Central memory CD8-positive, alpha-beta T cell (primary cell): ENCODE measurements at regions not wholly inside any gene's neighbourhood (a gene's known extent, or its start where the extent isn't known, plus 50 kb on each side); places are given as distances from the start of the nearest gene placed in this dataset.

Experiments
- ATAC-seq: fragments of 150-1000 bp; cut with Tn5 transposase; replicated peaks from 2 replicates; pipeline ENCODE4 v1.10.0; 2022; ENCODE audit warnings: mild to moderate bottlenecking, moderate FRiP score, moderate number of reproducible peaks; ENCODE audit not compliant: poor library complexity, severe bottlenecking; ENCODE audit errors: extremely low read depth
- DNase-seq, 2 donors: peaks; one replicate each; pipeline ENCODE4 v3.0.0; 2021; ENCODE audit warnings: low spot score in 2 of 2
- H3K27ac Mint-ChIP-seq: one replicate; pipeline ENCODE4 v1.8.0; 2022; ENCODE audit warnings: low read depth, mild to moderate bottlenecking, moderate library complexity, mixed read lengths
- H3K27me3 Mint-ChIP-seq: one replicate; pipeline ENCODE4 v1.8.0; 2022; ENCODE audit warnings: mixed read lengths
- H3K36me3 Mint-ChIP-seq: one replicate; pipeline ENCODE4 v1.8.0; 2022; ENCODE audit warnings: mild to moderate bottlenecking, moderate library complexity, mixed read lengths; ENCODE audit not compliant: insufficient read depth
- H3K4me1 Mint-ChIP-seq: one replicate; pipeline ENCODE4 v1.8.0; 2022; ENCODE audit warnings: mixed read lengths
- H3K4me3 Mint-ChIP-seq: one replicate; pipeline ENCODE4 v1.8.0; 2022; ENCODE audit warnings: mild to moderate bottlenecking, moderate library complexity, mixed read lengths
- H3K9me3 Mint-ChIP-seq: one replicate; pipeline ENCODE4 v1.8.0; 2022; ENCODE audit warnings: mixed read lengths

DNA sequence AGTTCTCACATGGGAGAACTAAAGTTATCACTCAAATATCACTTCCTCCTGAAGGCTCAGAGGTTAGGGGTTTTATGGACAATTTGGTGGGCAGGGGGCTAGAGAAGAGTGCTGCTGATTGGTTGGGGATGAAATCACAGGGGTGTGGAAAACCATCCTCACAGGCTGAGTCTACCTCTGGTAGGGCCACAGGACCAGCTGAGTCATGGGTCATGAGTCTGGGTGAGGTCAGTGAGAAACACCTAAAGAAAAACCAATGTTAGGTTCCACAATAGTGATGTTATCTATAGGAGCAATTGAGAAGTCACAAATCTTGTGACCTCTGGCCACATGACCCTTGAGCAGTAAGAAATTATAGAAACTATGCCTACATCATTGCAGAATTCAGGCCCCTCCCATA lies 203.3 kb upstream of the TARS1 start:
- no peaks in the 10 kb centered on the region for H3K36me3 Mint-ChIP-seq
- DNase-seq (no peak), ATAC-seq (no peak)
- no peak overlapping the region for H3K4me3 Mint-ChIP-seq
- peaks cover 7% of the 10 kb centered on the region for H3K9me3 Mint-ChIP-seq
- no peaks in the 10 kb centered on the region for H3K27me3 Mint-ChIP-seq
- H3K4me1 Mint-ChIP-seq = no peaks in the 10 kb centered on the region
- H3K27ac Mint-ChIP-seq = no peak overlapping the region

DNA sequence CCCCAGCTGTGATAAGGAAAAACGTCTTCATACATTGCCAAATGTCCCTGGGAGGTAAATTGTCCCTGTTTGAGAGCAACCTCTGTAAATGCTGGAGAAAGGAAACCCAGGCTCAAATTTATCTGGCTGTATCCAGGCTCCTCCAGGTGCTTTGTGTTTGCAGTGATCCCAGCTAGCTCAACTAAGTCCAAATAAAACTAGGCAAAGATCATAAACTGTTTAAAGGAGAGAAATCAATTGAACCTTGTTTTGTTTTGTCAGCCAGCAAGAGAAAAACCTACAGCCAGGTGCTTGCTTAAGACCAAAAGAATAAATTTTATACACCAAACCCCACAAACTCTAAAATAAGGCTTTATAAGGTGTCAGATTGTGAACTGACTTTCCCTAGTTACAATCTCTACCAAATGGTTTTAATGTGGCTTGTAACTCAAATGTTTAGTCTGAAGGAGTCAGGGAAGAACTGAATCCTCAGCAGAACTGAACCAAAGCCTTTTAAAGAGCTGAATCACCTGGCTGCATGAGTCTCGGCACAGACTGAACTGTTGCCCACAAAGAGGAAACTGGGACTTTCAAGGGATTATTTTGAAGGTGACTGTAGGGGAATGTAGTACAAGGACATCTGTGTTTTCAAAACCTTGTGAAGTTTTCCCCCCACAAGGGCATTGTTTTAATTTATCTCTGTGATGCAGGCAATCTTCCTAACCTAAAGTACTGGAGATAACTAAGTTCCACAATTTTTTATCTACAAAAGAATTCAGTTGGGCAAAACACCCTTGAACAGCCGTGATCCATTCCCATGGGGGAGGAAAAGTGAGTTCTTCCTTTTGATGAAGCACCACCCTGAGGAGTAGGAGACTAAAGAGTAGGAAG lies 201.7 kb upstream of the TARS1 start:
- Mint-ChIP-seq H3K27me3 (no peaks in the 10 kb centered on the region), H3K9me3 (peaks cover 7% of the 10 kb centered on the region), H3K4me3 (no peak overlapping the region)

DNA sequence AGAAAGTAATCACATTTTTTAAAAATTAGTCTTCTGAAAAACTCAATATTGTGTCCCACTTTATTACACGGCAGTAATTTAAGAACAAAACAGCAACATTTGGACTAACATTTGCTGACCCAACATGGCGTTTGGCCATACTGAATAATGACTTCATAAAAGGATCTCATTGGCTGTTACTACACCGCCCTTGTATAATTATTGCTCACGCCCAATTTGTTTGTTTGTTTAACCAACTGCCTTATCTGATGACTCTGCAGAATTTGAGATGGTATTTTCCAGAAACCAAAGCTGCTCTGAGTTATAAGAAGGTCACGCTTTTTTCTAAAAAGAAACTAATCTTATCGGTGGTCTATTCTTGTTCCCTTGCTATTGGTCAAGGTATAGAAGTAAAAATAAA lies 200.2 kb upstream of the TARS1 start:
- Mint-ChIP-seq H3K36me3 (no peaks in the 10 kb centered on the region), H3K27ac (no peak overlapping the region), H3K4me3 (no peak overlapping the region), H3K9me3 (peaks cover 7% of the 10 kb centered on the region), H3K4me1 (no peaks in the 10 kb centered on the region), H3K27me3 (no peaks in the 10 kb centered on the region)
- DNase-seq (no peak), ATAC-seq (no peak)

More for the DNA sequence above, 201.7 kb upstream of the TARS1 start:
- H3K4me1 Mint-ChIP-seq = no peaks in the 10 kb centered on the region
- DNase-seq (no peak), ATAC-seq (no peak)
- no peak overlapping the region for H3K27ac Mint-ChIP-seq
- H3K36me3 Mint-ChIP-seq = no peaks in the 10 kb centered on the region

DNA sequence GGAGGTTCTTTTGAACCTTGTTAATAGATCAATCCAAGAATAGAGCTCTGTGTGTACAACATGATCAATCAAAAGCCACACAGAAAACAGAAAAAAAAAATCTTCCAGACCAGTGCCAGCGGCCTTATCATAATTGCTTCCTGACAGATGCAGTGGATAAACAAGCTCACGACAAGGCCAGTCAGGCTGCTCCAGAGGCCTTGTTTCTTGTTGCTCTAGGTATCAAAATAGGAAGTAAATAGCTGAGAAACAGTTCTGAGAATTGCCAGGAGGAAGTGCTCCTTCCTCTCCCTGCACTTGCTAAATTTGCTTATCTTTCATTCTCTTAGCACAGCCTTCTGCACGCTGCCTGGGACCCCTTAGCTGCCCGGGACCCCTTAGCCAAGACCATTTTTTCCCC lies 199.0 kb upstream of the TARS1 start:
- no peaks in the 10 kb centered on the region for H3K27me3 Mint-ChIP-seq
- H3K4me1 Mint-ChIP-seq = no peaks in the 10 kb centered on the region
- no peaks in the 10 kb centered on the region for H3K36me3 Mint-ChIP-seq
- no peak overlapping the region for H3K27ac Mint-ChIP-seq
- no peak overlapping the region for H3K4me3 Mint-ChIP-seq
- ATAC-seq (no peak), DNase-seq (no peak)
- H3K9me3 Mint-ChIP-seq = peaks cover 6% of the 10 kb centered on the region

DNA sequence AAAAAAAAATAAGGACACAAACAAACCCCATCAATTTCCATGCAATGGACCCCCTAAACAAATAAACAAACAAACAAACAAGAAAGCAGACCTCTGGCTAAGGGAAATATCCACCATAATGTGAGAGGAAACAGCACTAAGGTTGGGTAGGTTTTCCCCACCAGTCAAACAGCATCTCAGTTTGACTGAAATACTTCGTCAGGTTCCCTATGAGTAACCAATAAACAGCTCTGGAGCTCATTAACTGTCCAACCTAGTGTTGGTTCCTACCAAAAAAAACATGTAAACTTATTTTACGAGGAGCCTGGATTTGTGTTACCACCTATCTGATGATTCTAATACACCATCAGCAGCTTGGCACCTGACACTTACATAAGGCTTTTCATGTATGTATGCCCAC lies 198.5 kb upstream of the TARS1 start:
- H3K27ac Mint-ChIP-seq = no peak overlapping the region
- no peaks in the 10 kb centered on the region for H3K4me1 Mint-ChIP-seq
- no peaks in the 10 kb centered on the region for H3K27me3 Mint-ChIP-seq
- no peak overlapping the region for H3K4me3 Mint-ChIP-seq
- peaks cover 1% of the 10 kb centered on the region for H3K9me3 Mint-ChIP-seq
- no peak for DNase-seq
- no peak for ATAC-seq
- no peaks in the 10 kb centered on the region for H3K36me3 Mint-ChIP-seq

DNA sequence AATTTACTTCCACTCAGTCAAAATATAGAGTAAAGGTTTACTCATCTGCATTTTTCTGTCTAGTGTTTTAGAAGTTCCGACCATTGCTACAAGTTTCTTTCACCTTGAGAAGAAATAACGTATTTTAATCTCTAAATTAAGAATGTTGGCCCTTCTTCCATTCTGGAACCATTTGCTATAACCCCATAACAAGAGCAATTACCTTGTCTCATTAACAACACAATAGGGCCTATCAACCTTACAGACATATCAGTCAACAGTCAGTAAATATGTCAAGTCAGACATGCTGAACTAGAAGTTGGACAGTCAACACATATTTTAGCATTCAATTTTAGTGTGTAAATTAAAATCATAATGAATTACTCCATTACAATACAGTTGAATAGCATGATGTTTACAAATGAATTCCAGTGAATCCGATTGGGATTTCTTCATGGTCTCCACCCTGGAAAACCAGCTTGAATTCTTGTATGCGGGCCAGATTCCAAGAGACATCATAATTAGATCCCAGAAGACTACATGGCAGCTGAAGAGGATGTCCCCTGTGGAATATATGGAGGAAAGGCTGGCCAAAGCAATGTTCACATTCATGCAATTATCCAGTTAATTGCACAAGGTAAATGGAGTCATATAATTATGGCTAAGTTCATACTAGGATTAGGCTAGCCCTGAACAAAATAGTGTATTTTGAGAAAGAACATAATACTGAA lies 196.2 kb upstream of the TARS1 start:
- ATAC-seq (no peak), DNase-seq (no peak)
- Mint-ChIP-seq H3K9me3 (peaks cover 2% of the 10 kb centered on the region), H3K4me1 (no peaks in the 10 kb centered on the region), H3K4me3 (no peak overlapping the region), H3K36me3 (no peaks in the 10 kb centered on the region), H3K27ac (no peak overlapping the region), H3K27me3 (no peaks in the 10 kb centered on the region)

DNA sequence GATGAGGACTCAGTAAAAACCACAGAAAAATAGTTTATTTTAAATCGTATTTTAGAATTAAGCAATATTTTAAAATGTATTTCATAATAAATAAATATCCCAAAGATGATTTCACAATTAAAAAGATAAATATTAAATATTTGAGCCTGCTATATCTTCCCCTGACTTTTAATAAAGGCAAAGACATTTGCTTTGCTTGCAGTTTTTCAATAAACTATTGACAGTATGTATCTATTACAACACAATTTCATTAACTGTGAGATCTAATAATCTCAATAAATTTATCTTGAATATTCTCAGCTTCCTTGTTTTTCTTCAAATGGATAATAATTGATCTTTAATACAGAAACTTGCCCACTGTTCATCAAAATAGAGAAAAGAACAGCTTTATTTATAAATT lies 186.2 kb upstream of the TARS1 start:
- Mint-ChIP-seq H3K4me1 (no peaks in the 10 kb centered on the region), H3K27ac (no peak overlapping the region), H3K4me3 (no peak overlapping the region), H3K9me3 (peaks cover 19% of the 10 kb centered on the region), H3K27me3 (no peaks in the 10 kb centered on the region), H3K36me3 (no peaks in the 10 kb centered on the region)
- ATAC-seq (no peak), DNase-seq (no peak)

DNA sequence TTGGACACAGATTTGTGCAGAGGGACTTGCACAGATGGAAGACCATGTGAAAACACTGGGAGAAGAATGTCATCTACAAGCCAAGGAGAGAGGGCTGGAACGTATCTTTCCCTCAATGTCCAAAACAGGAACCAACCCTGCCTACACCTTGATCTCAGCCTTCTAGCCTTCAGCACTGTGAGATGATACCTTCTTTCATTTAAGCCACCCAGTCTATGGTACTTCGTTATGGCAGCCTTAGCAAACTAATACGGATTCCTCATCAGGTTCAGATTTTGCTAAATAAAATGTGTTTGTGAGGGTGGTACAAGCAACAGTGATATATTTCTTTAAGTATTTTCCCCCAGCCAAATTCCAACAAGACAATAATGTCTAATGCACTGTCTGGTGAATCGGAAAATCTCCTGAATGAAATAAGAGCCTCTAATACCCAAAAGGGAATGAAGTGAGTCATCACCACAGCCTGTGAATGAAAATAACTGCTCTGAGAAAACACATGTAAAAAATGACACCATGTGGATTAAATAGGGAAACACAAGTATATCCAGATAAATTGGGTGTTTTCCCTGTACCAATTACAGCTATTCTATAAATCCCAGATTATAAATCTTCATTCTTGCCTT lies 182.8 kb upstream of the TARS1 start:
- Mint-ChIP-seq H3K9me3 (peaks cover 8% of the 10 kb centered on the region), H3K27me3 (no peaks in the 10 kb centered on the region), H3K27ac (no peak overlapping the region), H3K36me3 (no peaks in the 10 kb centered on the region), H3K4me3 (no peak overlapping the region), H3K4me1 (no peaks in the 10 kb centered on the region)
- ATAC-seq (no peak), DNase-seq (no peak)

DNA sequence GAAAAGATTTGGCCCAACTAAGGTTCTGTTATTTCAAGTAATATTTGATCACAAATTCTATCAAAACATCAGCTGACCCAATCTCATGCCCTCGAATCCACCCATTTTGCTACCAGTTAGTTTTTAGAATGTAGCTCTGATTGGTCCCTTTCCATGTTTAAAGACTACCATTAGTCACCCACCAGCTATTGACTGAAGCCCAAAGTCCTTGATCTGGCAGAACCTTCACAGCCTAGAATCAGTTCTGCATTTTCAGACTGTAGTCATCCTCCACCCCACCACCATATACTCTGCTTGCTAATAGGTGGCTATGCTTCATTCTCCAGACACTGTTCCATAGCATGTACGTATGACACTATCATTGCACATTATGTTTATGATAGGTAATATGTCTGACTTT lies 182.2 kb upstream of the TARS1 start:
- Mint-ChIP-seq H3K36me3 (no peaks in the 10 kb centered on the region), H3K27ac (no peak overlapping the region), H3K27me3 (no peaks in the 10 kb centered on the region), H3K4me3 (no peak overlapping the region), H3K4me1 (no peaks in the 10 kb centered on the region), H3K9me3 (peaks cover 12% of the 10 kb centered on the region)
- ATAC-seq = no peak
- DNase-seq = no peak

DNA sequence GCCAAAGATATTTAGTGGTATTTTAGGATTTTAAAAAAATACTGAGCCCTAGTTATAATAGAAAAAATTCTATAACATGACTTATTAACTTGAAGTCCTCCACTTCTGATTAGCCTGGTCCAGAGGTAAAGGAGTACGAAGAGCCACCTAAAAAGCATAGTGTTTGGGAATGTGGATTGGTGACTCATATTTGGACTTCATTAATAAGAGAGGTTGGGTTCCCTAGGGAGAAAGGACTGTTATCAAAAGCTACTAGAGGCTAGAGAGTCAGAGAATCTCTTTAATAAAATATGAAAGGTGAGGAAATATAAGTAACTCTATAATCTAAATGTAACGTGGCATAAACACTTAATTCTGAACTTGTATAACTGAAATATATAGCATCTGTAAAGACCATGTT lies 180.7 kb upstream of the TARS1 start:
- peaks cover 27% of the 10 kb centered on the region for H3K9me3 Mint-ChIP-seq
- H3K4me3 Mint-ChIP-seq = no peak overlapping the region
- H3K27ac Mint-ChIP-seq = no peak overlapping the region
- no peaks in the 10 kb centered on the region for H3K27me3 Mint-ChIP-seq
- DNase-seq (no peak), ATAC-seq (no peak)
- H3K36me3 Mint-ChIP-seq = no peaks in the 10 kb centered on the region
- H3K4me1 Mint-ChIP-seq = no peaks in the 10 kb centered on the region

DNA sequence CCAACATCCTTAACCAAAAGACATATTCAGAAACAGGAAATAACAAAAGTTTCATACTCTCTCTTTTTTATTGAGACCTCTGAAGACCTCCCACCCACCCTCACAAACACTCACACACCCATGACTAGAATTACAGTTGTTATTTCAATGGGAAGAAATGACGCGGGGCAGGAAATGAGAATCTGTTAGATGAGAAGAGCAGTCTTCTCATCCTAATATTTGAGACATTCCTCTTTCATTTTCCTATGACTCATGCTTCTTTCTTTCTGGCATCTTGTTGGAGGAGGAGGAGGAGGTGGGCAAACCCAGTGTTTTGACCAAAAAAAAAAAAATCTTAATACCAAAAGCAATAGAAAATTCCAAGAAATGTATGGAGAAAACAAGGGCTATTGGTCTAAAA lies 179.5 kb upstream of the TARS1 start:
- Mint-ChIP-seq H3K27ac (no peak overlapping the region), H3K9me3 (peaks cover 27% of the 10 kb centered on the region), H3K4me3 (no peak overlapping the region), H3K36me3 (no peaks in the 10 kb centered on the region), H3K4me1 (no peaks in the 10 kb centered on the region), H3K27me3 (no peaks in the 10 kb centered on the region)
- ATAC-seq (no peak), DNase-seq (no peak)

DNA sequence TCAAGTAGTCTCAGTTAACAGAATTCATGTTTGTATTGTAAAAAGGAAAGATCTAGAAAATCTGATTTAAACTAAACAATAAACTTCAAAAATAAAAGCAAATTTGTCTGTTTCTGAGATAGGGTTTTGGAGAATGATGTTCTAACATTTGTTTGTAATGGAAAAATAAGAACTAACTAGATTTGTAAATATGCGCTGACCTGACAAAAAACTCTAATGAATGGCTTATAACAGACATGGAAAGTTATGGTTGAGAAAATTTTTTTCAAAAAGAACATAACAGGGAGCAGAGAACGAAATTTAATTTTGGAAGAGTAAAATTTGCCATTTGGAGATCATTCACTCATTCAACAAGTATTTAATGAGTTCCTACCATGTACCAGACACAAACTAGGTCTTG lies 179.0 kb upstream of the TARS1 start:
- no peaks in the 10 kb centered on the region for H3K27me3 Mint-ChIP-seq

DNA sequence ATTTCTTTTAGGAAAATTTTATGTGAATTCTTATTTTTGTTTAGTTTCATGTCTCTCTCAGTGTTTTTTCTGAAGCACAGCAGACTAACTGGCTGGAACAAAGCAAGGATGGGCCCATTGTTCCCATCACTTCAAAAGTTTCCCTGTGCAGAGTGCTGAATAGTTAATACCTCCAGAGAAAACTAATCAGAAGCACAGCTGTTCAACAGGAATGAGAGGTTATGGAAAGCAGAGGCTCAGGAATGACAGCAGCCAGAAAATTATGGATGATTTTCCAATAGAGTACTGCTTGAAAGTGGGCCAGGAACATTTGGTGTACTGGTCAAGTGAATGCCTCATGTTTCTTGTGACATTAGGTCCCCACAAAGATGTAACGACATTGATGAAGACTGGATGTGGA lies 173.0 kb upstream of the TARS1 start:
- H3K9me3 Mint-ChIP-seq = peaks cover 24% of the 10 kb centered on the region
- H3K27ac Mint-ChIP-seq = no peak overlapping the region
- DNase-seq (no peak), ATAC-seq (no peak)
- no peak overlapping the region for H3K4me3 Mint-ChIP-seq
- no peaks in the 10 kb centered on the region for H3K4me1 Mint-ChIP-seq
- H3K27me3 Mint-ChIP-seq = no peaks in the 10 kb centered on the region
- no peaks in the 10 kb centered on the region for H3K36me3 Mint-ChIP-seq

More for the DNA sequence above, 179.0 kb upstream of the TARS1 start:
- ATAC-seq (no peak), DNase-seq (no peak)
- Mint-ChIP-seq H3K36me3 (no peaks in the 10 kb centered on the region), H3K4me3 (no peak overlapping the region), H3K4me1 (no peaks in the 10 kb centered on the region), H3K9me3 (peaks cover 27% of the 10 kb centered on the region), H3K27ac (no peak overlapping the region)
